Naive thymus-derived CD4-positive, alpha-beta T cell (primary cell): ENCODE measurements at regions not wholly inside any gene's neighbourhood (a gene's known extent, or its start where the extent isn't known, plus 50 kb on each side); places are given as distances from the start of the nearest gene placed in this dataset.
A peak's percentile ranks its signal among the peaks of the same experiment; 100 is the strongest.

Source experiments
- ATAC-seq: fragments of 150-1000 bp; cut with Tn5 transposase; 2 replicates; pipeline ENCODE4 v1.10.0; 2021; ENCODE audit warnings: mild to moderate bottlenecking, moderate library complexity
- CTCF ChIA-PET: fragments of 350-600 bp; sonication (Branson Sonifier 250); formaldehyde crosslinking; loops from one replicate; lab custom pipeline; 2021; ENCODE audit warnings: antibody characterized with exemption; lab: Charles Lee
- POLR2A ChIA-PET: fragments of 350-600 bp; sonication (Branson Sonifier 250); formaldehyde crosslinking; loops from one replicate; lab custom pipeline; 2021; ENCODE audit warnings: antibody characterized with exemption, inconsistent platforms; lab: Charles Lee
- DNase-seq, 9 donors: peaks; one replicate each; pipeline versions ENCODE4 v3.0.0 to v3.0.0-alpha.2; 2020 to 2022; ENCODE audit warnings: mixed read lengths in 1 of 9
- H3K27ac ChIP-seq: one replicate; pipeline ENCODE4 v1.7.0; 2013; ENCODE audit warnings: mild to moderate bottlenecking, low read depth, low read length, moderate library complexity
- H3K27me3 ChIP-seq, 2 donors: one replicate each; pipeline ENCODE4 v1.7.0; 2013; ENCODE audit warnings: low read length in 2 of 2, mild to moderate bottlenecking in 2 of 2, moderate library complexity in 2 of 2; ENCODE audit not compliant: control insufficient read depth in 2 of 2, insufficient read depth in 2 of 2
- H3K36me3 ChIP-seq, 3 experiments: 1 replicate in 2 of 3; 2 replicates in 1 of 3; pipeline ENCODE4 v1.7.0; 2013; ENCODE audit warnings: low read length in 3 of 3, mild to moderate bottlenecking in 3 of 3, moderate library complexity in 1 of 3; ENCODE audit not compliant: insufficient read depth in 3 of 3, control insufficient read depth in 2 of 3
- H3K4me1 ChIP-seq, 2 donors: one replicate each; pipeline ENCODE4 v1.7.0; 2013; ENCODE audit warnings: low read length in 2 of 2, mild to moderate bottlenecking in 2 of 2, moderate library complexity in 1 of 2; ENCODE audit not compliant: control insufficient read depth in 2 of 2, insufficient read depth in 2 of 2
- H3K4me3 ChIP-seq: 2 replicates; pipeline ENCODE4 v1.7.0; 2013; ENCODE audit warnings: mild to moderate bottlenecking, low read length
- H3K9me3 ChIP-seq, 3 experiments: 1 replicate in 2 of 3; 2 replicates in 1 of 3; pipeline ENCODE4 v1.7.0; 2013; ENCODE audit warnings: low read length in 3 of 3; ENCODE audit not compliant: control insufficient read depth in 2 of 3
- H3K27ac Mint-ChIP-seq, 9 donors: one replicate each; pipeline ENCODE4 v1.8.0; 2020 to 2022; ENCODE audit warnings: mixed read lengths in 9 of 9, mild to moderate bottlenecking in 8 of 9, moderate library complexity in 5 of 9, inconsistent platforms in 2 of 9
- H3K27me3 Mint-ChIP-seq, 5 donors: one replicate each; pipeline ENCODE4 v1.8.0; 2021 to 2022; ENCODE audit warnings: mixed read lengths in 5 of 5, mild to moderate bottlenecking in 1 of 5
- H3K36me3 Mint-ChIP-seq, 5 donors: one replicate each; pipeline ENCODE4 v1.8.0; 2020 to 2022; ENCODE audit warnings: mixed read lengths in 5 of 5, mild to moderate bottlenecking in 3 of 5, inconsistent platforms in 1 of 5
- H3K4me1 Mint-ChIP-seq, 7 donors: one replicate each; pipeline ENCODE4 v1.8.0; 2020 to 2022; ENCODE audit warnings: mixed read lengths in 7 of 7, mild to moderate bottlenecking in 3 of 7, inconsistent platforms in 1 of 7
- H3K4me3 Mint-ChIP-seq, 10 donors: one replicate each; pipeline ENCODE4 v1.8.0; 2020 to 2022; ENCODE audit warnings: mild to moderate bottlenecking in 10 of 10, mixed read lengths in 10 of 10, moderate library complexity in 6 of 10, inconsistent platforms in 2 of 10
- H3K9me3 Mint-ChIP-seq, 11 donors: one replicate each; pipeline ENCODE4 v1.8.0; 2020 to 2022; ENCODE audit warnings: mixed read lengths in 11 of 11, mild to moderate bottlenecking in 4 of 11, inconsistent platforms in 1 of 11, moderate library complexity in 1 of 11
- intact Hi-C, 2 donors: fragments of 100-400 bp; cut with micrococcal nuclease; formaldehyde crosslinking; loops; one replicate each; pipeline ENCODE4 v1.15.1; 2023

DNA sequence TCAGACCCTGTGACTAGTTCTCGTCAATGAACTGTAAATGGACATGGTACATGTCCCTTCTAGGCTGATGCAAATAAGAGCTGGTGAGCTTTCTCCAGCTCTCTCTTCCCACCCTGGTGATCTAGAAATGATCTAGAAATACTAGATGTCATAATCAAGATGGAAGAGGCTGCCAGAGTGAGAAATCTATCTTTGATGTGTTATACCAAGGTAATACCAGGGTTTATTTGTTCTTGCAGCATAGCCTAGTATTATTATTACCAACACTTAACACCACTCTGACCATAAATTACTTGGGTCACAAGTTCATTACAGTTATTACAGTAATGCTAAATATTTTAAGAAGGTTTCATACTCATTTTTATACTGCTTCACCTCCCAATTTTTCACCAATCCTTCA lies 138.4 kb upstream of the LMCD1 start:
- POLR2A ChIA-PET: no interaction called here
- no peaks in the 10 kb centered on the region for H3K36me3 ChIP-seq
- H3K9me3 Mint-ChIP-seq: peaks cover 0 to 37% (median 18%) of the 10 kb centered on the region in 11 donors
- no peak overlapping the region for H3K27ac ChIP-seq
- peaks cover 2 to 9% of the 10 kb centered on the region in 2 donors for H3K4me1 ChIP-seq
- peaks cover 0 to 3% (median 0%) of the 10 kb centered on the region in 3 experiments for H3K9me3 ChIP-seq
- H3K4me3 ChIP-seq: no peak overlapping the region
- ATAC-seq (no peak), DNase-seq (no peak)
- H3K27me3 Mint-ChIP-seq: peaks cover 0 to 29% (median 0%) of the 10 kb centered on the region in 5 donors
- H3K36me3 Mint-ChIP-seq: peaks cover 4 to 19% (median 18%) of the 10 kb centered on the region in 5 donors
- no peak overlapping the region for H3K4me3 Mint-ChIP-seq
- intact Hi-C loops: no loop called here
- H3K27ac Mint-ChIP-seq: no peak overlapping the region
- no peaks in the 10 kb centered on the region for H3K27me3 ChIP-seq
- H3K4me1 Mint-ChIP-seq: peaks cover 0 to 37% (median 19%) of the 10 kb centered on the region in 7 donors
- CTCF ChIA-PET: no interaction called here

DNA sequence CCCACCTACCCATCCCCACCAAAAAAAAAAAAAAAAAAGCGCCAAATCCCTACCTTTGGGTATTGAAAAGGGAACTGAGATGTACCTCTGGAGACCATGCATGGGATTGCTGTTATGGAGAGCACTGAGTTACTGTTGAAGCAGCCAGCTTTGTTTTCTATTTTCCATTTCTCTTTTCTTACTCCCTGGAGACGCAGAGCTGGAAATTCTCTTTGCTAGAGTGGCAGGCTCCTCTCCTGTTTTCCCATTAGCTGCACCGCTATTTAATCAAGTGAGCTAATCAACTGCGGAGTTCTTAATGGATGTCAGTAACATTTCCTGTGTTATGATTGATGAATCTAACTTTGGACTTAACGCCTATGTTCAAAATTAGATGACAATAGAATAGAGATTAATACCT lies 136.1 kb upstream of the LMCD1 start:
- intact Hi-C loops: no loop called here
- POLR2A ChIA-PET: interaction anchor here (0.6 kb wide), 1 partner anchor 488 kb away, joined by 3 read pairs; no protein-coding TSS in a partner anchor

DNA sequence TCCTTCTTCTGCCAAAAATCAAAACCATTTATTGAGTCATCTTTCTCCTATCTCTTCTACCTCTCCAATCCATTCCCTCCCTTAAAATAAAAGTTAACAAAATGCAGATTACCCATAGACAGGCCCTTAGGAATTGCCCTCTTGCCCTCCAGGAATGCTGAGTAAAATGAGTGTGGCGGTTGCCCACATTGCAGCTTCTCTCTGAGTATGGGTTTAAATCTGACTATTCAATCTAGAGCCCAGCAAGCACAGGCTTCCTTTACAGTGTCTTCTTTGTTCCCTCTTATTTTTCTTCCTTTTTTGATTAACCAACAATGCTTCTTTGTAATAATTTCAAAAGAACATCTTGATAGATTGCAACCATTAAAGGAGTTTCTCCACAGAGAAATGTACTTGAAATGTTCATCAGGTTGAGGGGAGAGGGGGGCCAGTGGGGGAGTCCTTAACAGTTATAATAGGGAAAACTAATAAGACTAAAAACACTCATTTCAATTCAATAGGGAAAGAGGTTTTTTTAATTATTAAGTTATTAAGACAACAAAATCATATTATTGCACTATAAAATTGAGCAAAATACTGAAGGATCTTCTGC lies 135.3 kb upstream of the LMCD1 start:
- no peak for DNase-seq
- Histone ChIP-seq H3K27me3 (no peaks in the 10 kb centered on the region), H3K36me3 (no peaks in the 10 kb centered on the region), H3K27ac (no peak overlapping the region), H3K9me3 (no peaks in the 10 kb centered on the region), H3K4me3 (no peak overlapping the region), H3K4me1 (no peaks in the 10 kb centered on the region)
- no peak for ATAC-seq
- H3K27ac Mint-ChIP-seq: peak overlapping the region in 1 of 9 donors; percentile 57
- intact Hi-C loops: no loop called here
- H3K4me1 Mint-ChIP-seq: peaks cover 0 to 13% (median 3%) of the 10 kb centered on the region in 7 donors
- peaks cover 0 to 4% (median 0%) of the 10 kb centered on the region in 5 donors for H3K36me3 Mint-ChIP-seq
- CTCF ChIA-PET: no interaction called here
- H3K4me3 Mint-ChIP-seq: no peak overlapping the region
- POLR2A ChIA-PET: interaction anchor here (0.6 kb wide), 1 partner anchor 489 kb away, joined by 3 read pairs; no protein-coding TSS in a partner anchor
- H3K27me3 Mint-ChIP-seq: peaks cover 0 to 33% (median 0%) of the 10 kb centered on the region in 5 donors
- peaks cover 0 to 7% (median 2%) of the 10 kb centered on the region in 11 donors for H3K9me3 Mint-ChIP-seq

More for the DNA sequence above, 136.1 kb upstream of the LMCD1 start:
- ATAC-seq (no peak), DNase-seq (no peak)
- Histone ChIP-seq H3K36me3 (no peaks in the 10 kb centered on the region), H3K4me1 (no peaks in the 10 kb centered on the region), H3K27ac (no peak overlapping the region), H3K9me3 (no peaks in the 10 kb centered on the region), H3K4me3 (no peak overlapping the region), H3K27me3 (no peaks in the 10 kb centered on the region)
- H3K4me3 Mint-ChIP-seq: no peak overlapping the region
- no peak overlapping the region for H3K27ac Mint-ChIP-seq
- CTCF ChIA-PET: no interaction called here
- H3K27me3 Mint-ChIP-seq: peaks cover 0 to 33% (median 0%) of the 10 kb centered on the region in 5 donors
- H3K4me1 Mint-ChIP-seq: peaks cover 0 to 21% (median 3%) of the 10 kb centered on the region in 7 donors
- H3K36me3 Mint-ChIP-seq: peaks cover 3 to 8% (median 4%) of the 10 kb centered on the region in 5 donors
- peaks cover 0 to 15% (median 8%) of the 10 kb centered on the region in 11 donors for H3K9me3 Mint-ChIP-seq

DNA sequence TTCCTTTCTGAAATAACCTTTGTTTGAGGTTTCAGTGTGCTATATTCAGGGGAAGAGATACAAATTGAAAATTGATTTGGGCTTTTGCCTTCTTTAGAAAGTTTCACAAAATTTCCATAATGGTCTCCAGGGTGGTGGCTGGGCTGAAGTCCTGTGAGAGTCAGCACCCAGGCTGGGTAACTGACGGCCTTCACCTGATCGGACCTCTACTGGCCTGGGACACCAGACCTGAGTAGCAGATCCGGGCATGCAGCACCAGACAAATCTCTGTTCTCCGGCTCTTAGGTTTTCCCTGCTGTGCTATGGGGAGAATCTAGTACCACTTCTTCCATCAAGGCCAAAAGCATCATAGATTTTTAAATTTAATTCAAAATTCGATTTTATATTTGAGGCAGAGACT lies 133.0 kb upstream of the LMCD1 start:
- no peaks in the 10 kb centered on the region for H3K4me1 ChIP-seq
- DNase-seq (no peak), ATAC-seq (no peak)
- H3K27me3 Mint-ChIP-seq: peaks cover 0 to 31% (median 0%) of the 10 kb centered on the region in 5 donors
- ChIA-PET POLR2A (no interaction called here), CTCF (no interaction called here)
- peaks cover 0 to 6% (median 0%) of the 10 kb centered on the region in 7 donors for H3K4me1 Mint-ChIP-seq
- H3K27me3 ChIP-seq: no peaks in the 10 kb centered on the region
- H3K9me3 Mint-ChIP-seq: peaks cover 0 to 10% (median 3%) of the 10 kb centered on the region in 11 donors
- no peak overlapping the region for H3K27ac Mint-ChIP-seq
- no peak overlapping the region for H3K4me3 ChIP-seq
- no peak overlapping the region for H3K4me3 Mint-ChIP-seq
- intact Hi-C loops: no loop called here
- no peaks in the 10 kb centered on the region for H3K9me3 ChIP-seq
- H3K36me3 ChIP-seq: no peaks in the 10 kb centered on the region
- no peak overlapping the region for H3K27ac ChIP-seq
- peaks cover 0 to 10% (median 0%) of the 10 kb centered on the region in 5 donors for H3K36me3 Mint-ChIP-seq

DNA sequence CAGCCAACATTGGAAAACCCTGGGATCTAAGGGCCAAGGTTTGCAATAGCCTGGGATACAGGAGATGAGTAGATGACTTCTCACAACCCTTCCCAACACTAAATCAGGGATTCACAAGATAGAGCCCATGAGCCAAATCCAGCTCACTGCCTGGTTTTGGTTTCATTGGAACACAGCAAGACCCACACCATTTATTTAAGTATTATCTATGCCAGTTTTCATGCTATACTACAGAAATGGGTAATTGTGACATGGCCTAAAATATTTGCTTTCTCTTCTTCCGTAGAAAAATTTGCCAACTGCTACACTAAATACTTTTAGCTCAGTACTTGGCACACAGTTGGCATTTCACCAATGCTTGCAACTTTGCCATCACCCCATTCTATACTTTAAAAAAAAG lies 132.0 kb upstream of the LMCD1 start:
- ATAC-seq: no peak
- Histone ChIP-seq H3K36me3 (no peaks in the 10 kb centered on the region), H3K4me3 (no peak overlapping the region), H3K4me1 (no peaks in the 10 kb centered on the region), H3K27me3 (no peaks in the 10 kb centered on the region), H3K9me3 (no peaks in the 10 kb centered on the region), H3K27ac (no peak overlapping the region)
- H3K27me3 Mint-ChIP-seq: peaks cover 0 to 28% (median 0%) of the 10 kb centered on the region in 5 donors
- H3K27ac Mint-ChIP-seq: no peak overlapping the region
- peaks cover 0 to 6% (median 0%) of the 10 kb centered on the region in 7 donors for H3K4me1 Mint-ChIP-seq
- CTCF ChIA-PET: no interaction called here
- POLR2A ChIA-PET: no interaction called here
- no peak overlapping the region for H3K4me3 Mint-ChIP-seq
- no peak for DNase-seq
- intact Hi-C loops: loop anchor here in 1 of 2 donors (5.0 kb wide), 1 partner anchor 42 kb away; no protein-coding TSS in a partner anchor
- H3K36me3 Mint-ChIP-seq: peaks cover 0 to 17% (median 2%) of the 10 kb centered on the region in 5 donors
- peaks cover 0 to 20% (median 5%) of the 10 kb centered on the region in 11 donors for H3K9me3 Mint-ChIP-seq

DNA sequence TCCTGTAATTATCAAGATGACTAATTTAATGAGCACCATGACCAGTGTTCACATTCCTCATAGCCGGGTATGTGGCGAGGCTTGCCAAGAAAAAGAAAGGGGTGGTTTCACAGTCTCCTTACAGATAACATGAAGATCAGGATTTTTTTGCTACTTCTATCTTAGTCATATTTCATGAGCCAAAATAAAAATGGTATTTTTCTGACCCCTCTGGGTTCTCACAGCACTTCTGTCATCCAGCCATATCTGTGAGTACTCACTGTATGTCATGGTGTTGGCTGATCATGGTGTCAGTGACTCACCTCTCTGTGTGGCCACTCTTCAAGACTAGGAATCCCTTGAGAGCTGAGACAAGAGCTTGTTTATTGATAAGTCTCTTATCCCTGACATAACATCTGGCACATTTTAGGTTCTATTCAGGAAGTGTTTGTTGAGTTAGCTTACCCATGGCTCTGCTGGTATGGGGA lies 130.5 kb upstream of the LMCD1 start:
- peaks cover 0 to 21% (median 0%) of the 10 kb centered on the region in 5 donors for H3K27me3 Mint-ChIP-seq
- H3K9me3 Mint-ChIP-seq: peaks cover 0 to 32% (median 11%) of the 10 kb centered on the region in 11 donors
- POLR2A ChIA-PET: interaction anchor here (1.3 kb wide), 1 partner anchor 14 kb away, joined by 3 read pairs; no protein-coding TSS in a partner anchor
- Histone ChIP-seq H3K9me3 (no peaks in the 10 kb centered on the region), H3K4me3 (no peak overlapping the region), H3K4me1 (no peaks in the 10 kb centered on the region), H3K27me3 (no peaks in the 10 kb centered on the region), H3K27ac (no peak overlapping the region), H3K36me3 (no peaks in the 10 kb centered on the region)
- ATAC-seq: no peak
- intact Hi-C loops: loop anchor here in 1 of 2 donors (5.0 kb wide), 1 partner anchor 44 kb away; no protein-coding TSS in a partner anchor
- peaks cover 0 to 6% (median 0%) of the 10 kb centered on the region in 7 donors for H3K4me1 Mint-ChIP-seq
- peaks cover 0 to 21% (median 5%) of the 10 kb centered on the region in 5 donors for H3K36me3 Mint-ChIP-seq
- DNase-seq: no peak
- H3K27ac Mint-ChIP-seq: no peak overlapping the region
- no peak overlapping the region for H3K4me3 Mint-ChIP-seq
- CTCF ChIA-PET: no interaction called here
